IMR-90 (cell line): ENCODE measurements at regions not wholly inside any gene's neighbourhood (a gene's known extent, or its start where the extent isn't known, plus 50 kb on each side); places are given as distances from the start of the nearest gene placed in this dataset.

Experiments
- ATAC-seq: fragments of 200-7000 bp; cut with Tn5 transposase; 2 replicates; pipeline ENCODE4 v1.9.1; 2020; ENCODE audit warnings: low read depth, mild to moderate bottlenecking, moderate library complexity
- BruUV-seq: library from RNA; stranded (reverse); fragments of 400-500 nt; replicated peaks from 2 replicates; lab custom pipeline; 2021; lab: Mats Ljungman, UMichigan
- CTCF ChIA-PET: fragments of 300-600 bp; formaldehyde crosslinking; extraction: SDS; loops from one replicate; lab custom pipeline; 2021; ENCODE audit warnings: antibody characterized with exemption; lab: Yijun Ruan, JAX
- POLR2A ChIA-PET: fragments of 300-600 bp; sonication (Branson Sonifier 250); formaldehyde crosslinking; loops from one replicate; lab custom pipeline; 2022; ENCODE audit warnings: antibody characterized with exemption; ENCODE audit not compliant: unreplicated experiment; lab: Charles Lee
- DNase-seq: peaks from one replicate; pipeline ENCODE4 v3.0.0; 2013
- H2AFZ ChIP-seq: replicated peaks from 2 replicates; pipeline ENCODE3; 2013; ENCODE audit warnings: low read length, mild to moderate bottlenecking; ENCODE audit not compliant: poor library complexity
- H2AK5ac ChIP-seq: 2 replicates; pipeline ENCODE4 v1.6.1; 2013; ENCODE audit warnings: low read depth, low read length, inconsistent platforms
- H2AK9ac ChIP-seq: replicated peaks from 2 replicates; pipeline ENCODE3; 2013; ENCODE audit warnings: mild to moderate bottlenecking, low read depth, low read length, moderate library complexity; ENCODE audit not compliant: poor library complexity
- H2BK120ac ChIP-seq: 2 replicates; pipeline ENCODE4 v1.6.1; 2013; ENCODE audit warnings: low read depth, low read length, inconsistent platforms
- H2BK15ac ChIP-seq: 3 replicates; pipeline ENCODE4 v1.6.1; 2013; ENCODE audit warnings: low read depth, low read length, inconsistent platforms
- H2BK20ac ChIP-seq: 2 replicates; pipeline ENCODE4 v1.6.1; 2013; ENCODE audit warnings: low read depth, mild to moderate bottlenecking, inconsistent platforms, low read length, moderate library complexity
- H2BK5ac ChIP-seq: 2 replicates; pipeline ENCODE4 v1.6.1; 2013; ENCODE audit warnings: mild to moderate bottlenecking, low read depth, low read length, inconsistent platforms; ENCODE audit not compliant: poor library complexity, severe bottlenecking
- H3K14ac ChIP-seq: replicated peaks from 2 replicates; pipeline ENCODE4 v1.6.1; 2013; ENCODE audit warnings: low read depth, low read length, inconsistent platforms
- H3K18ac ChIP-seq: 2 replicates; pipeline ENCODE4 v1.6.1; 2013; ENCODE audit warnings: low read depth, low read length, control low read depth
- H3K23ac ChIP-seq: 2 replicates; pipeline ENCODE4 v1.6.1; 2013; ENCODE audit warnings: low read depth, low read length, inconsistent platforms
- H3K27ac ChIP-seq: 2 replicates; pipeline ENCODE4 v1.5.1; 2013; ENCODE audit warnings: mild to moderate bottlenecking, control low read depth, low read length; ENCODE audit not compliant: insufficient read depth
- H3K27me3 ChIP-seq: 2 replicates; pipeline ENCODE4 v1.6.1; 2013; ENCODE audit warnings: low read length; ENCODE audit not compliant: control insufficient read depth, insufficient read depth
- H3K36me3 ChIP-seq: 2 replicates; pipeline ENCODE4 v1.6.1; 2013; ENCODE audit warnings: low read length, mixed read lengths; ENCODE audit not compliant: control insufficient read depth, insufficient read depth
- H3K4ac ChIP-seq: 2 replicates; pipeline ENCODE4 v1.6.1; 2013; ENCODE audit warnings: low read depth, low read length, inconsistent platforms
- H3K4me1 ChIP-seq: 2 replicates; pipeline ENCODE4 v1.6.1; 2013; ENCODE audit warnings: low read length, mixed read lengths; ENCODE audit not compliant: control insufficient read depth, insufficient read depth
- H3K4me2 ChIP-seq: 2 replicates; pipeline ENCODE4 v1.6.1; 2013; ENCODE audit warnings: low read depth, mild to moderate bottlenecking, control low read depth, low read length, moderate library complexity
- H3K4me3 ChIP-seq: 2 replicates; pipeline ENCODE4 v1.5.1; 2013; ENCODE audit warnings: low read depth, mild to moderate bottlenecking, control low read depth, low read length, moderate library complexity; ENCODE audit not compliant: insufficient read depth
- H3K56ac ChIP-seq: 2 replicates; pipeline ENCODE4 v1.6.1; 2013; ENCODE audit warnings: low read length, inconsistent platforms; ENCODE audit not compliant: insufficient read depth; ENCODE audit errors: extremely low read depth
- H3K79me1 ChIP-seq, 2 experiments: 2 replicates each; pipeline ENCODE4 v1.6.1; 2013; ENCODE audit warnings: low read length in 2 of 2, inconsistent platforms in 1 of 2, low read depth in 1 of 2
- H3K9ac ChIP-seq: 2 replicates; pipeline ENCODE4 v1.6.1; 2013; ENCODE audit warnings: low read depth, low read length, control low read depth
- H3K9me1 ChIP-seq: 2 replicates; pipeline ENCODE4 v1.6.1; 2013; ENCODE audit warnings: low read length, inconsistent platforms; ENCODE audit not compliant: insufficient read depth
- H3K9me3 ChIP-seq: 2 replicates; pipeline ENCODE4 v1.6.1; 2013; ENCODE audit warnings: low read length; ENCODE audit not compliant: control insufficient read depth, insufficient read depth
- H4K20me1 ChIP-seq: 2 replicates; pipeline ENCODE4 v1.6.1; 2013; ENCODE audit warnings: low read length, inconsistent platforms; ENCODE audit not compliant: insufficient read depth
- H4K5ac ChIP-seq: 2 replicates; pipeline ENCODE4 v1.6.1; 2013; ENCODE audit warnings: mild to moderate bottlenecking, low read depth, low read length, control low read depth
- H4K8ac ChIP-seq, 2 experiments: 2 replicates each; pipeline ENCODE4 v1.6.1; 2013; ENCODE audit warnings: low read depth in 2 of 2, low read length in 2 of 2, control low read depth in 1 of 2, inconsistent platforms in 1 of 2
- H4K91ac ChIP-seq: 2 replicates; pipeline ENCODE4 v1.6.1; 2013; ENCODE audit warnings: low read depth, low read length, inconsistent platforms; ENCODE audit not compliant: insufficient read depth
- BHLHE40 ChIP-seq: fragments of 150-350 bp; IDR thresholded peaks from 2 replicates; pipeline ENCODE4 v1.6.1; 2016; ENCODE audit warnings: mild to moderate bottlenecking, low read depth, low read length
- CEBPB ChIP-seq: IDR thresholded peaks from 2 replicates; pipeline ENCODE4 v1.6.1; 2012; ENCODE audit warnings: low read depth, low read length, improper control_type of control experiment
- CHD1 ChIP-seq: IDR thresholded peaks from 2 replicates; pipeline ENCODE4 v1.6.1; 2012; ENCODE audit warnings: low read depth, low read length, improper control_type of control experiment
- FOS ChIP-seq: fragments of 150-350 bp; IDR thresholded peaks from 2 replicates; pipeline ENCODE4 v1.6.1; 2016; ENCODE audit warnings: low read depth, low read length
- MAFK ChIP-seq: IDR thresholded peaks from 2 replicates; pipeline ENCODE4 v1.6.1; 2012; ENCODE audit warnings: low read depth, low read length, improper control_type of control experiment
- MAZ ChIP-seq: IDR thresholded peaks from 2 replicates; pipeline ENCODE4 v1.6.1; 2012; ENCODE audit warnings: low read depth, mild to moderate bottlenecking, low read length, improper control_type of control experiment, moderate library complexity, borderline replicate concordance
- MXI1 ChIP-seq: IDR thresholded peaks from 2 replicates; pipeline ENCODE4 v1.6.1; 2012; ENCODE audit warnings: low read depth, mild to moderate bottlenecking, low read length, moderate library complexity, borderline replicate concordance
- NFE2L2 ChIP-seq: fragments of 150-350 bp; IDR thresholded peaks from 2 replicates; pipeline ENCODE4 v1.6.1; 2016; ENCODE audit warnings: low read depth, mild to moderate bottlenecking, low read length
- POLR2A ChIP-seq: IDR thresholded peaks from 2 replicates; pipeline ENCODE4 v1.6.1; 2012; ENCODE audit warnings: mild to moderate bottlenecking, low read depth, low read length
- RAD21 ChIP-seq: IDR thresholded peaks from 2 replicates; pipeline ENCODE4 v1.6.1; 2012; ENCODE audit warnings: low read length, improper control_type of control experiment
- RCOR1 ChIP-seq: IDR thresholded peaks from 2 replicates; pipeline ENCODE4 v1.6.1; 2012; ENCODE audit warnings: mild to moderate bottlenecking, low read length, improper control_type of control experiment; ENCODE audit not compliant: insufficient replicate concordance
- RFX5 ChIP-seq: IDR thresholded peaks from 2 replicates; pipeline ENCODE4 v1.8.0; 2012; ENCODE audit warnings: low read depth, mild to moderate bottlenecking, low read length, moderate library complexity
- SMC3 ChIP-seq: fragments of 150-350 bp; IDR thresholded peaks from 2 replicates; pipeline ENCODE4 v1.6.1; 2016; ENCODE audit warnings: low read depth, mild to moderate bottlenecking, antibody characterized with exemption, low read length, moderate library complexity
- USF2 ChIP-seq: fragments of 150-350 bp; IDR thresholded peaks from 2 replicates; pipeline ENCODE4 v1.6.1; 2017; ENCODE audit warnings: mild to moderate bottlenecking, antibody characterized with exemption, low read length, low read depth
- dilution Hi-C: fragments of 300-500 bp; cut with HindIII; formaldehyde crosslinking; loops from one replicate; pipeline ENCODE4 v1.14.3; 2018; ENCODE audit warnings: low sequenced_read_pairs; ENCODE audit not compliant: unreplicated experiment
- in situ Hi-C: fragments of 300-500 bp; cut with MboI; formaldehyde crosslinking; loops from 3 replicates; pipeline ENCODE4 v1.14.3; 2019; ENCODE audit warnings: low sequenced_read_pairs, inconsistent platforms, mixed read lengths
- intact Hi-C: fragments of 100-400 bp; cut with micrococcal nuclease; formaldehyde crosslinking; loops from 2 replicates; pipeline ENCODE4 v1.10.0; 2022
- TF ChIP-seq, protein P1 (sequence below): fragments of 150-350 bp; IDR thresholded peaks from 2 replicates; pipeline ENCODE4 v1.6.1; 2016; ENCODE audit warnings: low read depth, mild to moderate bottlenecking, low read length, moderate library complexity, borderline replicate concordance
- TF ChIP-seq, protein P2 (sequence below): conservative IDR thresholded peaks from 2 replicates; pipeline ENCODE4 v1.5.1; 2012; ENCODE audit warnings: mild to moderate bottlenecking, low read depth, low read length, improper control_type of control experiment

DNA sequence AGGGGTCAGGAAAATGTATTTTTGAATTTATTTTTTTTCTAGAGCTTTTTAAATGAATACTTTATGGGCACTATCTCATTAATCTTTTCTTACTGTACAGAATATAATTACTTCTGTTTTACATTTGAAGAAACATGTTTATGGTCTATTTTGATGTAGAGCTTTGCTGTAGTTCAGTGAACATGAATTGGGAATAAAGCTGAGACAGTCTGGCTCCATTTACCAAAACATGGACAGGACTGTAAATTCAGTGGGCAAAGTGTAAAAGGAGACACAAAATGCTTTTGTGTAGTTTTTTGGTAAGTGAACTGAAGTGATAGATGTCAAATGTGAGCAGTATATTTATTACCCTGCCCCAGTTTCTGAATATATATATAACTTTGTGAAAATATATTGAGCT lies 1298.8 kb upstream of the NXPH2 start:
- intact Hi-C loops = no loop called here
- Histone ChIP-seq H4K5ac (no peak overlapping the region), H3K56ac (no peak overlapping the region), H3K14ac (no peak overlapping the region), H3K4me2 (no peak overlapping the region), H2AK9ac (no peak overlapping the region), H2BK120ac (no peak overlapping the region), H2BK15ac (no peak overlapping the region), H3K27ac (no peak overlapping the region), H3K18ac (no peak overlapping the region), H3K23ac (no peak overlapping the region), H2BK5ac (no peak overlapping the region), H4K20me1 (no peaks in the 10 kb centered on the region), H3K9me3 (no peaks in the 10 kb centered on the region; the same call in 1 of the 2 replicates), H4K8ac (no peak overlapping the region), H3K4ac (no peak overlapping the region), H3K27me3 (no peaks in the 10 kb centered on the region), H2AK5ac (no peak overlapping the region), H3K4me3 (no peak overlapping the region), H3K79me1 (no peaks in the 10 kb centered on the region), H4K91ac (no peak overlapping the region), H2AFZ (no peak overlapping the region), H3K9me1 (no peaks in the 10 kb centered on the region), H3K4me1 (no peaks in the 10 kb centered on the region), H3K9ac (no peak overlapping the region), H3K36me3 (no peaks in the 10 kb centered on the region), H2BK20ac (no peak overlapping the region)
- no TSS peak for BruUV-seq
- dilution Hi-C loops = no loop called here
- no peak for DNase-seq
- in situ Hi-C loops = no loop called here
- CTCF ChIA-PET = no interaction called here
- POLR2A ChIA-PET = no interaction called here
- TF ChIP-seq MXI1 = no peak
- TF ChIP-seq SMC3 = no peak
- no peak for TF ChIP-seq USF2
- TF ChIP-seq RAD21 = no peak
- TF ChIP-seq, protein P1, sequence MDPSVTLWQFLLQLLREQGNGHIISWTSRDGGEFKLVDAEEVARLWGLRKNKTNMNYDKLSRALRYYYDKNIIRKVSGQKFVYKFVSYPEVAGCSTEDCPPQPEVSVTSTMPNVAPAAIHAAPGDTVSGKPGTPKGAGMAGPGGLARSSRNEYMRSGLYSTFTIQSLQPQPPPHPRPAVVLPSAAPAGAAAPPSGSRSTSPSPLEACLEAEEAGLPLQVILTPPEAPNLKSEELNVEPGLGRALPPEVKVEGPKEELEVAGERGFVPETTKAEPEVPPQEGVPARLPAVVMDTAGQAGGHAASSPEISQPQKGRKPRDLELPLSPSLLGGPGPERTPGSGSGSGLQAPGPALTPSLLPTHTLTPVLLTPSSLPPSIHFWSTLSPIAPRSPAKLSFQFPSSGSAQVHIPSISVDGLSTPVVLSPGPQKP = no peak
- no peak for TF ChIP-seq CEBPB
- TF ChIP-seq MAFK = no peak
- TF ChIP-seq CHD1 = no peak
- no peak for TF ChIP-seq MAZ
- no peak for TF ChIP-seq RFX5
- TF ChIP-seq BHLHE40 = no peak
- TF ChIP-seq NFE2L2 = no peak
- TF ChIP-seq RCOR1 = no peak
- TF ChIP-seq POLR2A = no peak
- TF ChIP-seq FOS = no peak
- TF ChIP-seq, protein P2, sequence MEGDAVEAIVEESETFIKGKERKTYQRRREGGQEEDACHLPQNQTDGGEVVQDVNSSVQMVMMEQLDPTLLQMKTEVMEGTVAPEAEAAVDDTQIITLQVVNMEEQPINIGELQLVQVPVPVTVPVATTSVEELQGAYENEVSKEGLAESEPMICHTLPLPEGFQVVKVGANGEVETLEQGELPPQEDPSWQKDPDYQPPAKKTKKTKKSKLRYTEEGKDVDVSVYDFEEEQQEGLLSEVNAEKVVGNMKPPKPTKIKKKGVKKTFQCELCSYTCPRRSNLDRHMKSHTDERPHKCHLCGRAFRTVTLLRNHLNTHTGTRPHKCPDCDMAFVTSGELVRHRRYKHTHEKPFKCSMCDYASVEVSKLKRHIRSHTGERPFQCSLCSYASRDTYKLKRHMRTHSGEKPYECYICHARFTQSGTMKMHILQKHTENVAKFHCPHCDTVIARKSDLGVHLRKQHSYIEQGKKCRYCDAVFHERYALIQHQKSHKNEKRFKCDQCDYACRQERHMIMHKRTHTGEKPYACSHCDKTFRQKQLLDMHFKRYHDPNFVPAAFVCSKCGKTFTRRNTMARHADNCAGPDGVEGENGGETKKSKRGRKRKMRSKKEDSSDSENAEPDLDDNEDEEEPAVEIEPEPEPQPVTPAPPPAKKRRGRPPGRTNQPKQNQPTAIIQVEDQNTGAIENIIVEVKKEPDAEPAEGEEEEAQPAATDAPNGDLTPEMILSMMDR = no peak
- no peak for ATAC-seq
